ENCODE measurements at regions not wholly inside any gene's neighbourhood (a gene's known extent, or its start where the extent isn't known, plus 50 kb on each side); places are given as distances from the start of the nearest gene placed in this dataset.

DNA sequence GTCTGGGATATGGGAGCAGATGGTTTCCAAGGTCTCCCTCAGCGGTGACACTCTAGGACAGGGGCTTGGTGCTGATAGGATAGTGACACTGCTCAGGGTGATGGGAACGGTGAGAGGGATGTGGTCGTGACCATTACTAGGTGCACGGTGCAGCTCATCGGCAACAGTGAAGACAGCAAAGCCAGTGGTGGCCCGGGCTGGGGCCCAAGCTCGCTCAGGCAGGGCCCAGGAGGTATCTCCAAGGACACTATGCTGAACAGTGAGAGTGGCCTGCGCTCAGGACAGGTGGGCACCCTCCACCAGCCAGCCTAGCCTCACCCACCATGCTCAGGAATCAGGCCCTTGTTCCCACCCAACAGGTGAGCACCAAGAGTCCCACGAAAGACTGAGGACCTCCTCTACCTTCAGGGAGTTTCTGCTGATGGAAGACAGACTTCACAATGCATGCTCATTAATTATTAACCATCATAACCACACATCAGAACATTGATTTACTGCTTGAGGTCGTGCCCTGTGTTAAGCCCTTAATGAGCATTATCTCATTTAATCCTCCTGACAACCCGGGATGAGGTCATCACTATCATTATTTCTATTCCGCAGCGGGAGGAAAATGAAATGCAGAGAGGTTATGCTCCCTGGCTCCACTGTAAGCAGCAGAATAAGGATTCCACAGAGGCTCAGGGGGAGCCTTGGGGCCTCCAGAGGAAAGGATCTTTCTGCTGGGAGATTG lies 269.4 kb downstream of the UACA start:
- Mint-ChIP-seq H3K4me1 (ENCODE audit: low read depth) (peaks cover 79% of the 10 kb centered on the region), H3K27me3 (ENCODE audit: low read depth) (peaks cover 31% of the 10 kb centered on the region), H3K27ac (peak overlapping the region; percentile 82), H3K36me3 (ENCODE audit: low read depth) (peaks cover 8% of the 10 kb centered on the region), H3K9me3 (peaks cover 5% of the 10 kb centered on the region), H3K4me3 (no peak overlapping the region)

- peaks cover 5% of the 10 kb centered on the region for H3K9me3 Mint-ChIP-seq
- H3K4me3 Mint-ChIP-seq: peak overlapping the region; percentile 76
- peak overlapping the region; percentile 82 for H3K27ac Mint-ChIP-seq
- H3K27me3 Mint-ChIP-seq (ENCODE audit: low read depth): peaks cover 35% of the 10 kb centered on the region
- peaks cover 83% of the 10 kb centered on the region for H3K4me1 Mint-ChIP-seq (ENCODE audit: low read depth)
- H3K36me3 Mint-ChIP-seq (ENCODE audit: low read depth): peaks cover 8% of the 10 kb centered on the region
Measured at GRCh38 chr15:70493376-70493775, 270.0 kb downstream of the UACA start.

DNA sequence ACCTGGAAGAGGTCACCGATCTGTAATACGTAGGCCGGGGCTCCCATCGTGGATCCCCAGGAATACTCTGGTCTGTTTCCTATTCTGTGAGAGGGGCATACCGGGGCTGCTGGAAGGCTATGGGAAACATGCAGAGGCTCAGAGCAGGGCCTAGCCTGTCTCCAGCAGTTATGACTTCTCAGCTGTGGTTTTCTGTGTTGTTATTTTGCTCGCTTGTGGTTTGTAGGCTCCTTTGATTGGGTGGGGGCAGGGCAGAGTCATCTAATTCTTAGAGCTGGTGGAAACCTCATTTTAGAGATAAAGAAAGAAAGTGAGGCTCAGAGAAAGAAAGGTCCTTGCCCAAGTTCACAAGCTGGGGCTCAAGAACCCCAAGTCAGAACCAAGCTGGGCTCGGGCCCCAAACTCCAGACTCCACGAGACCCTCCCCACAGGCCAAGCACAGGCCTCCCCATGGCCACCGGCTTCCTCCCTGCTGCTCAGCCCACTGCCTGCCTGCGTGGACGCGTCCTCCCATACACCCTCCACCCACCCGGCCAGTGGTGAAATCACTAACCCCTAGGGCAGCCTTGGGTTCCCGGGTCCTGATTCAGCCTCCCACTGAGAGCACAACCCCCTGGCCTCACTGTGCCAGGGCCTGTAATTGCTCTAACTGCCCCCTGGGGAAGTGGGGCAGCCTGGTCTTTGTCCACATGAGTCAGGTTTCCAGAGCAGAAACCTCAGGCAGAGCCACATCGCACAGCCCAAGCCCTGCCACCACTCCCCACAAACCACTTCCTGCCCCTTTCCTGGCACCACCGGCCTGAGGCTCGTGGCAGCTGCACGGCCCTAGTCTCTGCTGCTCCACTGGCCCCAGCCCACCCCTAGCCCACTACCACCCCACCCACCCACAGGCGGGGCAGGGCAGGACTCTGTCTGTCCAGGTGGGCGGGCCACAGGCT lies 270.8 kb downstream of the UACA start:
- Mint-ChIP-seq H3K36me3 (ENCODE audit: low read depth) (peaks cover 8% of the 10 kb centered on the region), H3K4me1 (ENCODE audit: low read depth) (peaks cover 90% of the 10 kb centered on the region), H3K4me3 (peak overlapping the region; percentile 76), H3K9me3 (peaks cover 5% of the 10 kb centered on the region), H3K27ac (peak overlapping the region; percentile 82), H3K27me3 (ENCODE audit: low read depth) (peaks cover 35% of the 10 kb centered on the region)

- Mint-ChIP-seq H3K36me3 (ENCODE audit: low read depth) (peaks cover 8% of the 10 kb centered on the region), H3K27ac (peak overlapping the region; percentile 82), H3K27me3 (ENCODE audit: low read depth) (peaks cover 35% of the 10 kb centered on the region), H3K4me1 (ENCODE audit: low read depth) (peaks cover 91% of the 10 kb centered on the region), H3K4me3 (peak overlapping the region; percentile 76), H3K9me3 (peaks cover 5% of the 10 kb centered on the region)
Measured at GRCh38 chr15:70491641-70492040, 271.7 kb downstream of the UACA start.

- Mint-ChIP-seq H3K27me3 (ENCODE audit: low read depth) (peaks cover 35% of the 10 kb centered on the region), H3K36me3 (ENCODE audit: low read depth) (peaks cover 8% of the 10 kb centered on the region), H3K4me3 (peak overlapping the region; percentile 76), H3K27ac (peak overlapping the region; percentile 82), H3K4me1 (ENCODE audit: low read depth) (peaks cover 91% of the 10 kb centered on the region), H3K9me3 (peaks cover 5% of the 10 kb centered on the region)
Measured at GRCh38 chr15:70491201-70491621, 272.1 kb downstream of the UACA start.

DNA sequence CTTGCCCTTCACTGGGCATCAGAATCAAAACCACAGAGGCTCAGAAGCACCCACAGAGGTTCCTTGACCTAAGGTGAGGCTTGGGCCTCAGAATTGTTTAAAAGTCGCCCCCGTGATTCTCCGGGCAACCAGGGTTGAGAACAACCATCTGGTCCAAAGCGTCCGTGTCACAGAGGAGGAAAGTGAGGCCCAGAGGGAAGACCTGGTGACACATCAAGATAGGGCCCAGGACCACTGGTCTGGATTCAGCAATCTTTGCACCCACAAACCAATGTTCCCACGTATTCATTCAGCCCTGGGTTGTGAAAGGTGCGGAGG lies 272.6 kb downstream of the UACA start:
- peaks cover 91% of the 10 kb centered on the region for H3K4me1 Mint-ChIP-seq (ENCODE audit: low read depth)
- peaks cover 33% of the 10 kb centered on the region for H3K27me3 Mint-ChIP-seq (ENCODE audit: low read depth)
- H3K36me3 Mint-ChIP-seq (ENCODE audit: low read depth): peaks cover 8% of the 10 kb centered on the region
- H3K9me3 Mint-ChIP-seq: peaks cover 5% of the 10 kb centered on the region
- H3K27ac Mint-ChIP-seq: peak overlapping the region; percentile 82
- peak overlapping the region; percentile 76 for H3K4me3 Mint-ChIP-seq

- Mint-ChIP-seq H3K4me3 (peak overlapping the region; percentile 3), H3K27me3 (ENCODE audit: low read depth) (peaks cover 28% of the 10 kb centered on the region), H3K4me1 (ENCODE audit: low read depth) (peaks cover 91% of the 10 kb centered on the region), H3K9me3 (peaks cover 5% of the 10 kb centered on the region), H3K27ac (peak overlapping the region; percentile 82), H3K36me3 (ENCODE audit: low read depth) (peaks cover 9% of the 10 kb centered on the region)
Measured at GRCh38 chr15:70490148-70490837, 273.1 kb downstream of the UACA start.

GRCh38 chr15:70488941-70489848 lies 274.2 kb downstream of the UACA start:
- peak overlapping the region; percentile 71 for H3K27ac Mint-ChIP-seq
- H3K36me3 Mint-ChIP-seq (ENCODE audit: low read depth): peaks cover 11% of the 10 kb centered on the region
- no peak overlapping the region for H3K4me3 Mint-ChIP-seq
- peaks cover 88% of the 10 kb centered on the region for H3K4me1 Mint-ChIP-seq (ENCODE audit: low read depth)
- peaks cover 7% of the 10 kb centered on the region for H3K9me3 Mint-ChIP-seq
- peaks cover 28% of the 10 kb centered on the region for H3K27me3 Mint-ChIP-seq (ENCODE audit: low read depth)

GRCh38 chr15:70488002-70488605 lies 275.3 kb downstream of the UACA start:
- no peak overlapping the region for H3K4me3 Mint-ChIP-seq
- H3K27ac Mint-ChIP-seq: peak overlapping the region; percentile 12
- H3K36me3 Mint-ChIP-seq (ENCODE audit: low read depth): peaks cover 5% of the 10 kb centered on the region
- H3K9me3 Mint-ChIP-seq: peaks cover 4% of the 10 kb centered on the region
- H3K4me1 Mint-ChIP-seq (ENCODE audit: low read depth): peaks cover 83% of the 10 kb centered on the region
- H3K27me3 Mint-ChIP-seq (ENCODE audit: low read depth): peaks cover 31% of the 10 kb centered on the region

DNA sequence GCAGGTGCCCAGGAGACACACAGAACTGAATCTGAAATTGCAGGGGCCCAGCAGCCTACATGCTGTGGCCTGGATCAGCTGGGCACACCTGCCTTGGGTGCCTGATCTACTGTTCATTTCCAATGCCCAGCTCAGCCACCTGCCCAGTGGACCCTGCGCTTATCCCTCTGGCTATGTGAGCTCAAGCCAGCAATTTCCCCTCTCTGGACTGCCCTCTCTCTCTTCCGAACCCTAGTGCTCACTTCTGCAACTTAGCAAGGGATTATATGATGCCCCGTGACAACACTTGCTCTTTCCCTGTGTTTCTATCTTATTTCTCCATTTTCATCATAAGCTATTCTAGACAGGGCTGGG lies 276.0 kb downstream of the UACA start:
- H3K27me3 Mint-ChIP-seq (ENCODE audit: low read depth): peaks cover 36% of the 10 kb centered on the region
- peaks cover 3% of the 10 kb centered on the region for H3K9me3 Mint-ChIP-seq
- H3K36me3 Mint-ChIP-seq (ENCODE audit: low read depth): peaks cover 4% of the 10 kb centered on the region
- H3K27ac Mint-ChIP-seq: peak overlapping the region; percentile 87
- H3K4me3 Mint-ChIP-seq: no peak overlapping the region
- H3K4me1 Mint-ChIP-seq (ENCODE audit: low read depth): peaks cover 81% of the 10 kb centered on the region

DNA sequence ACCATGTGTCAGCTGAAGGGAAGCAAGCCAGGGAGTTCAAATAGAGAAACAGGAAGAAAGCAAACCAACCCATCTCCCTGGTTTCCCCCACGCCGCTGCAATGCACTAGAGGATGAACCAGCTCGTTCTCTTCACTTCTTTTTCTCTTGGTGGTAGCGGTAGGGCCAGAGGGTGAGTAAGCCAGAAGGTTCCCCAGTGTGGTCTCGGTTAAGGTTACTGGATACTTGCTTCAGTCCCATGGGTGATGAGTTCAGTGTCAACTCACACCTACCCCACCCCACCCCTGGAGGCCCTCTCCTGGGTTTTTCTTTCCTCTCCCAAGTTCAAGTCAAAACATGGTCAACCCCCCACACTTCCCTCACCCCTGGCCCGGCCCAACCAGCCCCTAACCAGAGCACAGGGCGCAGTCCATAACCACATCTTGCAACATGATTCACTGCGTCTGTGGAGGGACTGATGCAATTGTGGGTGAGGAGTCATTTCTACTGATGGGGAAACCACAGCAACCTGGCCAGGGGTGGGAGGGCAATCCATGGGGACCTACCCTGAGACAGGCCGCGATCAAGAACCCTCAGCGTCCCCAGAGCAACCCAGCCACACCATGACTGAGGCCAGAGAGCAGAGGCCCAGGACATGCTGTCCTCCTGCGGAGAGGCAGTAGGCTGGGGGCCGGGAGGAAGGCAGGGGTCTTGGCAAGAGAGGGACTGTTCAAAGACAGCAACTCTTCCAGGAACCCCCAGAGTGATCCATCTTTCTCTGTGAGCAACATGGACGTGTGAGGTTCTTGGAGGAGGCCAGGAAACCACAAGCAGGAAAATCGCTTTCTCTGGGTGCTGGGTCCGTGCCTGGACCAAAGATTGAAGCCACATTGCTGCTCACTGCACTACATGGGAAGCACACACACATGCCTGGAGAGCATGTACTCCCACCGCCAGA lies 276.6 kb downstream of the UACA start:
- Mint-ChIP-seq H3K4me3 (peak overlapping the region; percentile 55), H3K36me3 (ENCODE audit: low read depth) (peaks cover 4% of the 10 kb centered on the region), H3K27ac (peak overlapping the region; percentile 87), H3K4me1 (ENCODE audit: low read depth) (peaks cover 76% of the 10 kb centered on the region), H3K27me3 (ENCODE audit: low read depth) (peaks cover 40% of the 10 kb centered on the region), H3K9me3 (peaks cover 3% of the 10 kb centered on the region)

DNA sequence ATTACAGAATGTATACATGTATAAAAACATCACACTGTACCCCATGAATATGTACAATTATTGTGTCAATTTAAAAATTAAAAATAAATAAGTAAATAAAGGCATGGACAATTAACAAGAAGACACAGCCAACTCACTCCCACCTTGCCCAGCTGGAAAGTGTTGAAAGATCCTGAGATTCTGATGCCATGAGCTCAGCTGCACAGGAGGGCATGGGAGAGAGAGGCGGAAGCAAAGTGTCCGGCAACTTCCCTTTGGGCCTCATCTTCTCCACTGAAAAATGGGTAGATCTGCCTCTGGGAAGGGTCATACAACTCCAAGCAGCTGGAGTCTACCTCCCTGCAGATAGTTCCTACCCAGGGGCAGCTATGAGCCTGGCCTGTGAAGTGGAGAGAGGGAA lies 277.3 kb downstream of the UACA start:
- Mint-ChIP-seq H3K27ac (peak overlapping the region; percentile 87), H3K4me3 (peak overlapping the region; percentile 55), H3K4me1 (ENCODE audit: low read depth) (peaks cover 69% of the 10 kb centered on the region), H3K36me3 (ENCODE audit: low read depth) (peaks cover 4% of the 10 kb centered on the region), H3K9me3 (peaks cover 3% of the 10 kb centered on the region), H3K27me3 (ENCODE audit: low read depth) (peaks cover 40% of the 10 kb centered on the region)

DNA sequence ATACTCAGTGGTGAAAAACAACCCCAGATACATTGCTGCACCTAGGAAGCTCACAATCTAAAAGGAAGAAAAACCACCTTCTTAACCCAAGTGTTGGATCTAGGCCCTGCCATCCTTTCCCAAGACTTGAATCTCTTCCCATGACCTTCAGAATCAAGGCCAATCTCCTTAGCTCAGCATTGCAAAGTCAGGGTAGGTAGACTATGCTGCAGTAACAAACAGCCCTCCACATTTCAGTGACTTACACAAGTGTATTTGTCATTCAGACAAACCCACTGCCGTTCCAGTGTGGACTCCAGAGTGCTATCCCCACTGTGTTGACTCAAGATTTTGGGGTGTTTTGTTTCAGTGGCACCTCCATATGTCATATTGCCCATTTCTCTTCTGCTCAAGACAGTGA lies 278.4 kb downstream of the UACA start:
- peaks cover 3% of the 10 kb centered on the region for H3K9me3 Mint-ChIP-seq
- peaks cover 68% of the 10 kb centered on the region for H3K4me1 Mint-ChIP-seq (ENCODE audit: low read depth)
- peaks cover 4% of the 10 kb centered on the region for H3K36me3 Mint-ChIP-seq (ENCODE audit: low read depth)
- no peak overlapping the region for H3K4me3 Mint-ChIP-seq
- H3K27me3 Mint-ChIP-seq (ENCODE audit: low read depth): peaks cover 38% of the 10 kb centered on the region
- no peak overlapping the region for H3K27ac Mint-ChIP-seq
